Hindlimb muscle (tissue), 1 donor: ENCODE measurements at regions not wholly inside any gene's neighbourhood (a gene's known extent, or its start where the extent isn't known, plus 50 kb on each side); places are given as distances from the start of the nearest gene placed in this dataset.

Experiments used
- DNase-seq: peaks from one replicate; pipeline ENCODE4 v3.0.0-alpha.2; 2013

- DNase-seq = no peak
Observed at GRCh38 chr2:128701418-128701817, 382.8 kb upstream of the HS6ST1 start.

DNA sequence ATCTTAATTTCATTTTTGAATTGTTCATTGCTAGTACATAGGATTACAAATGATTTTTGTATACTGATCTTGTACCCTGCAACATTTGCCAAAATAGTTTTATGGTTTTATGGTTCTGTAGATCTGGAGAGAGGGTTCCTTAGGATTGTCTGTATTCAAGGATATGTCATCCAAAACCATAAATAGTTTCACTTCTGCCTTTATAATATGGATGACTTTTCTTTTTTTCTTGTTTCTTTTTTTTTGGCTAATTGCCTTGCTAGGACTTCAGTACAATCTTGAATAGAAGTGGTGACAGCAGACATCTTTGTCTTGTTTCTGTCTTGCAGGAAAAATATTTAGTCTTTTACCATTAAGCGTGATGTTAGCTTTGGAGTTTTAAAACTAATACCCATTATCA, 383.9 kb upstream of the HS6ST1 start:
- DNase-seq = no peak

- DNase-seq = no peak
Observed at GRCh38 chr2:128708106-128708816, 389.6 kb upstream of the HS6ST1 start.

DNA sequence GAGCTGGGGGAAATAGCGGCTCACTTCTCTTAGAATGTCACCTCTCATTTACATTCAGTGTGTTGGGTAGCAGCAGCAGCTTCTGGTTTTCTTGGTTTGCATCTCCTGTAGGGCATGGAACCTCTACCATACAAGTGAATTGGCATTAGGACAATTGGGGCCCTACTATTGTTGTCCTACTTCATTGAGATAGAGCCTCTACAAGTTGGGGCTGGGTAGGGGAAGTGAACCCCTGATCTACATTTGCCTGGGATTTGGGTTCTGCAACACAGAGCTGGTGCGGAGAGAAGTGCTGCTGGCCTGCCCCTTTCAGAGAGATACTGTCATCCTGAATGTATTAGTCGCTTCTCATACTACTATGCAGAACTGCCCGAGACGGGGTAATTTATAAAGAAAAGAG, 391.6 kb upstream of the HS6ST1 start:
- DNase-seq = no peak

GRCh38 chr2:128710729-128711128, 392.1 kb upstream of the HS6ST1 start:
- DNase-seq = no peak

DNA sequence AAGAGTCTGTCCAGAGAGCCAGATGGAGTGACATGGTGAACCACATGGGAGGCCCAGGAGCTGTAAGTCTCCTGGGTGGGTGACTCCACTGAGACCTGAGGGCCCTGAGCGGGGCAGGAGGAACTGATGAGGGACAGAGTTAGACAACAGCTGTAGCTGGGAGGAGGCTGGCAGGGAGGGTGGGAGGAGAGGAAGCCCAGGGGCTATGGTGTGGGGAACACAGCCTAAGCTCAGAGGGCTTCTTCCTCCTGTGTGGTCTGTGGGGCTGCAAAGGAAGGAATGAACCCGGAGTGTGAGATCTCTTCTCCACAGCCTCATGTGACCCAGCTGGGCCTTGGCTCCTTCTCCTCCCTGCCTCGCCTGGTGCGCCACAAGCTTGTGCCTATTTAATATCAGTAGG, 395.6 kb upstream of the HS6ST1 start:
- DNase-seq = no peak

DNA sequence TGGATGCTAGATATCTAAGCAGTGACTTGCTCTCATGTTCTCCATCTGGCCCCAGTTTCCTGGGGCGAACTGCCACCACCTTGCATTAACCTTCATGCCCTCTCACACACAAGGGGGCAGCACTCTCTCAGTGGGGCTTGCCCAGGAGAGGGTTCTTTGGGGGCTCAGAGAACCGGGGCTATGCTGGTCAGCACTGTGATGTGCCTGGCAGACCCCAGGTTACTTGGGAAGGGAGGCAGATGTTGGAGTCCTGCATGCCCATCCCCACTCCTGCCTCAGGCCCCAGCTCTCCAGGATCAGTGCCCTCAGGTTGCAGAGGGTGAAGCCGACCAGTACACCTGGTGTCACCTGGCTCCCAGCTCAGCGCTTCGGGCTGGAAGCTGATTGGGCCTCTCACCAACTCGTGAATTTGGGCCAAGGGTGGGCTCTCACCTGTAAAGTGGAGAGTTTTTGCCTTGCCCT, 396.2 kb upstream of the HS6ST1 start:
- no peak for DNase-seq

- DNase-seq = no peak
Observed at GRCh38 chr2:128715360-128715759, 396.7 kb upstream of the HS6ST1 start.

DNA sequence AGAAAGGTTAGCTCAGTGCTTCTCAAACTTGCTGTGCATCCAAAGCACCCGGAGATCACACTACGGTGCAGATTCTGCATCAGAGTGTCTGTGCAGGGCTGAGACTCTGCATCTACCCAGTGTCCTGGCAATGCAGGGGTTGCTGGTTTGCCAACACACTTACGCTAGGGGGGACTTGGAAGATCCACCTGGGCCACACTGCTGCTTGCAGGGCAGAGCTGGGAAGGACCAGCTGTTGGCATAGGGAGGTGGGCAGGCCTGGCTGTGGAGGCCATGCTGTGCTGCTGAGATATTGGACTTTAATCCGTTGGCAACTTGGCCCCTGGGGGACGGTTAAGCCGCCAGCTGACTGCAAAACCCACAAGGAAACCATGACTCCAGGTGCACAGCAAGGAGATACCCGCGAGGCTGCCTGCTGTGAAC, 397.6 kb upstream of the HS6ST1 start:
- DNase-seq = no peak

DNA sequence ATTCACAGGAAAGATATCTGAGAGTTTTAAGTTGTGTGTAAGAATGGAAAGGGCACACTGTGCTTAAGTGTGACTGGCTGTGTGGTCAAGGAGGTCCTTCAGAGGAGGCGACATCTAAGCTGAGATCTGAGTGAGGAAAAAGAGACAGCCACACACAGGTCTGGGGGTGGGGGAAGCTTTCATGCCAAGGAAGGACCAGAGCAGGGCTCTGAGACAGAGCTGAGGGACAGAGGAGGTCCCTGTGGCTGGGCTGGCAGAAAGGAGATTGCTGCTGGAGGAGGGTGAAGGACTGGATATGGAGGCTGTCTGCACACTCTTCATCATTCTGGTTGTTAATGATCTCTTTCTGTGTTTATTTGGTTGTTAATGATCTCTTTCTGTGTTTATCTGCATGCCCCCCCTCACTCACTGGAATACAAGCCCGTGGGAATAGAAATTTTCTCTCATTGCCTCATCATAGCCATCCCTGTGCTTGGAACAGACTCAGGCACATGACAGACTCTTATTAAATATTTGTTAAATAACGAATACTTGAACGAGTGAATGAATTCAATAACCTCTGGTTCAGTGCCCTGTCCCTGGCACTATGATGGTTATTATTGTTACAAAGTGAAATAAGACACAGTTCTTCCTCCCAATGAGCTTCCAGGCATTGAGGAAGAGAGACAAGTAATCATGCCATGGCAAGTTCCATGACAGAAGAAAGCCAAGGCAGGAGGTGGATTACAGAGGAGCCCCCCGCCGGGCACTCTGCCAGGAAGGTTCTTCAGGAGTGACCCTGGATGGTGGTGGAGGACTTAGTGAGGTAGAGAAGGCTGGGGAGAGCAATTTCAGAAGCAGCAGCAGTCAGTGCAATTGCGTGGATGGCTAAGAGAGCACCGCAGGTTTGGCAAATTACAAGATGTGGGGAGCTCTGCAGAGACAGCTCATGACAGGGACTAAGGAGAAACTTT, 399.4 kb upstream of the HS6ST1 start:
- DNase-seq = no peak

DNA sequence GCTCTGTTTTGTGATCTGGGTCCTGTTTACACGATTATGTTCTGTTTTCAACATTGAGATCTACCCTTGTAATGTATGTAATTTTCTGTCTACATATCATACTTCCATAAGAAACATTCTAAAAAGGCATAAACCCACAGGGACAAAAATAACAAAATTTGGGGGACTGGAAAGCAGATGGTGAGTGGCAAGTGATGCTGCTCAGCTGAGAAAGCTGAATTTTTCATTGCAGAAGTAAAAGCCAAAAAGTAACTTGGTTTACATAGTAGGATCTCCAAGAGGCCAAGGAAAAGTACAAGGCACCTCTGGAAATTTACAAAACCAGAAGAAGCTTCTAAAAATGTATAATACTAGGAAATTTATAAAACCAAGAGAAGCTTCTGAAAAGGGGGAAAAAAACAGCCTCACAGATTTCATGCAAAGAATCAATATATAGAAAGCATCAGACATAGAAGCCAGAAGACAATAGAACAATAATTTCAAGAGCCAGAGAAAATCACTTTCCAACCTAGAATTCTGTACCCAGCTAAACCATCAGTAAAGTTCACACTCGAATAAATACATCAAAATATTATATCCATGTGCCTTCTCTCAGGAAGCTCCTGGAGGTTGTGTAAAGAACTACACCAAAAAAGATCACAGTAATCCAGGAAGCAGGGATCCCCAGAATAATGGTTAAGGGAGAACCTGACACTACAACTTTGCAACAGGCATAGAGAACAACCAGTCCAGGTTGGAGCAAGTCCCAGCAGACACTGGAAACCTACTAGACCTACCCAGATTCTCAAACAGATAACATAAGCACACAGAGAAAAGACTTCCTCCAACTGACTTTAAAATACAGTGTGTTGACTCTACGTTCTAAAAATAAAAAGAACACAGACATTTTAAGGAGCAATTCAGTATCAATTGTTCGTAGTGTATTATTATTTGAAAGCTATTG, 401.7 kb upstream of the HS6ST1 start:
- DNase-seq = no peak

DNA sequence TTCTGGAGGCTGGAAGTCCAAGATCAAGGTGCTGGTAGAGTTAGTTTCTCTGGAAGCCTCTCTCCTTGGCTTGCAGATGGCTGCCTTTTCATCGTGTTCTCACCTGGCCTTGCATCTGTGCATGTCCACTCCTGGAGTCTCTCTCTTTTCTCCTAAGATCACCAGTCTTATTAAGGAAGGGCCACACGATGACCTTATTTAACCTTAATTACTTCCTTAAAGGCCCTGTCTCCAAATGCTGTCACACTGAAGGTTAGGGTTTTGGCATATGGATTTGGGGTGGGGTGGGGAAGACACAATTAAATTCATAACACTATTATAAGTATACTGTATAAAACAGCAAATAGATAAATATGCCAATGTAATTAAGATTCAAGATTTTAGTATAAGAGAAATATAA, 402.4 kb upstream of the HS6ST1 start:
- DNase-seq = no peak

- no peak for DNase-seq
Observed at GRCh38 chr2:128722489-128722888, 403.8 kb upstream of the HS6ST1 start.

- no peak for DNase-seq
Observed at GRCh38 chr2:128724547-128724946, 405.9 kb upstream of the HS6ST1 start.

DNA sequence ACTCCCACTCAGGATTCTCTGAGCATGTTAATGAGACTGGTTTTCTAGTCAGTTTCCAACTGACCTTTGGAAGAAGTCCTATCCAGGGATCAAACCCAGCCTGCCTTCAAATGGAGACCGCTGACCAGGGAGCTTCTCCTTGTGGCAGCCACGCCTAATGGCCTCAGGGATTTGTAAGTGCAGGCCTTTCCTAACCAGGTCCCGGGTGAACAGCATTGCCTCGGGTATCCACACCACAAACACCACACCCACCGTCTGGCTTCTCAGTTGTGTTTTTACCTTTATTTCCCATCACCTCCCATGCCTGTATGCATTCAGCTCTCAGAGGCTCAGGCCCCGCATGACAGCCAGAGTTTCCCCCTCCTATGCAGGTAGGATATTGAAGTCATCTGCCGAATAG, 406.3 kb upstream of the HS6ST1 start:
- DNase-seq = no peak

GRCh38 chr2:128726236-128726635, 407.6 kb upstream of the HS6ST1 start:
- no peak for DNase-seq

DNA sequence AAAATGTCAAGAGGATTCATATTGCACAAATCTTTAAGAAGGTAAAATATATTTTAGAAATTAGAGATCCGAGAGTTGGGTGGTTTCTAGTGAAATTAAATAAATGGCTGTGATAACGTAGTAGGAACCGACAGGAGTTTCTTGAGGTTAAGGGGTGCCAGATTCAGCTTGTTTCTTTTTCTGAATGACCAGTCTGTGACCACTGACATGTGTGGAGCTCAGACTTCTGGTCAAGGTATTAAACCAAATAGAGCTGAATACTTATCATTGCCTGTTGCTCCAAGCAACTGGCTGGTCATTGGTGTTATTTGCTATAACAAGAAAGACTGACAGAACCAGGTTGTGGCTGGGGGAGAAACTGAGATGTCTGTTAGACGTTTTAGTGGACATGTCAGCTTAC, 408.2 kb upstream of the HS6ST1 start:
- DNase-seq = no peak

DNA sequence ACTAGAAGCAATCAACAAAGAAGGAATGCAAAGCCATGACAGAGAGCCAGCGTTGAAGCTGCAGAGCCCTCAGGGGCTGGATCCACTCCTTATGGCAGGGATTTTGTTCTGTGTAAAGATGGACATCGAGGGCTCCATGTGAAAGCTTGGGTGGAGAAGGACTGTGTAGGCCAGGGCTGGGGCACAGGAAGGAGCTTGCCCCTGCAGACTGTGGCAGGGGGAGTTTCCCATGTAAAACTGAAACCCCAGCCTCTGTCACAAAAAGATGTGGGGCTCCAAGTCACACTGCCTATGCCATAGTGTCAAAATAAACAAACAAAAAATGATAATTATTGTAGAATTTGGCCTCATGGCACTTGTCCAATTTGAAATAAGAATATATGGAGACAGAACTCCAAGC, 408.7 kb upstream of the HS6ST1 start:
- no peak for DNase-seq

DNA sequence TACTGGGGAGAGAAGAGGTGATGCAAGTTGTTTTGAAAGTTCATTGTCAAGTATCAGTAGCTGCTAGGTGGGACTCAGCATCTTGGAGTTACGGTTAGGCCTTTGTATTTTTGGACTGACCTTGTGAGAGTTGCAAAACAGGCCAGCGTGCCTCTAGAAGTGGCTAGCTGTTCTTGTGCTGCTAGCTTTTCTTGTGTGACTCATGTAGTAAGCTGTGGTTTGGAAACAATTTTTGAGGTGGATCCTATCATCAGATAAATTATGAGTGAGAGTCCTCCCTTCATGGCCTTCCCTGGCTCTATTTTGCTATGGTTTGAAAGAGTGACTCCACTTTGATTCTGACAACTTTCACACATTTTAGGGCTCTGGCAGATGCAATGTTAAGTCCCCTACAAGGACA, 409.2 kb upstream of the HS6ST1 start:
- DNase-seq = no peak

DNA sequence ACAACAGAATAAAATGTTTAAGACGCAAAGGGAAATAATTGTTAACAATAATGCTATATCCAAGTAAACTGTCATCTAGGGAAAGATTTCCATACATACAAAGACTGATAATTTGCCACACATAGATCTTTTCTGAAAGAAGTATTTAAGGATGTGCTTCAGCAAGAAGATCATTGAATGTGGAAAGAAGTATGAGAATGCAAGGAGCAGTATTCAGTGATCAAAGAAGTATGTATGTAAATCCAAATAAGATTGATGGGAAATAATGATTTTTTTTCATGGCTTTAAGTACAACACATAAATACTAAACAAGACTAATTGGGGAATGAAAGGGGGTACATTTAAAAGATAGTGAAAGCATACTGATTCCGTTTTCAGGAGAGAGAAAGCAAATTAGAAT, 410.4 kb upstream of the HS6ST1 start:
- DNase-seq = no peak

DNA sequence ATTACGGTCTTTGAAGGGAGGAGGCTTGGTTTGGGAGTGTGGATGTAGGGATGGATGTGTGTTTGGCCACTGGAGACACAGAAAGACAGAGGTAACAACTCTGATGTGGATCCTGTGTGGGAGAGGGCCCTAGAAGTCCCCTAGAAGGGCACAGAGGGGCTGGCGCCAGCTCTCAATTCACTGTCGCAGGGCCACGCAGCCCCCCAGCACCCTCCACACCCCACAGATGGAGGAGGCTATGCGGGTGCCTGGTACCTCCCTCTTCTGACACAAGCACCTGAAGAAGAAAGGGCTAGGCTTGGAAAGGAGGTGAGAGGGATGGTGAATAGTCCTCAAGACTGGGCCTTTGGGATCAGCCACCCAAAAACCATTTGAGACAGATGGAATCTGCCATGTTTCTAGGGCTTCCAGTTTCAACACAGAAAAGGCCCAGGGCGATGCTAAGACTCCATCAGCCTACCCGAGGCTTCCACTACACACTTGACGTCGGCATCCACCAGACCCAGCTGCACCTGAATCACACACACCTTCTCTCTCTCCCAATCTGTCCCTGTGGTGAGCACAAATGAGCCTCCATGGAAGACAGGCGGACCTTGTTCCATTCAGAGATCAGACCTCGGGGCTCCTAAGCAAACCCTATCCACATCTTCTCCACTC, 413.5 kb upstream of the HS6ST1 start:
- DNase-seq = no peak

DNA sequence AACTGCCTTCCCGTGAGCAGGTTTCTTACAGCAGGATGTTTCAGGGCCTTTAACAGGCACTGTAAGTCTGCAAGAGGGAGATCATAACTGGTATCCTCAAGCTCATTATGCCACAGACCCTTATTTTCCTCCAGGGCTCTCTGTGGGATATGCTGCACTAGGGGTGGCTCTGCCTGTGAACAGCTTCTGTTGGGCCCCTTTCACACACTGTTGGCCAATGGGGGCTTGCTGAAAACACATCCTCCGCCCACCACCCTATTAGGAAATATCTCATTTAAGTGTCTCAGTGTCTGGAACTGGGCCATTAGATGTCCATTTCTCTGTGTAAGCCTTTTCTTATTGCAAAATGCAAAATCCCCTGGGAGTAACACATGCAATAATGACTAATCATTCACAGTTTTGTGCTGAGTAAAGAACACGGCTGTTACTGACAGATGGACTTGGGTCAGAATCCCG, 414.3 kb upstream of the HS6ST1 start:
- no peak for DNase-seq
